ACHN (cell line): ENCODE measurements at regions not wholly inside any gene's neighbourhood (a gene's known extent, or its start where the extent isn't known, plus 50 kb on each side); places are given as distances from the start of the nearest gene placed in this dataset.

Source experiments
- DNase-seq: peaks from one replicate; pipeline ENCODE4 v3.0.0-alpha.2; 2015
- in situ Hi-C: cut with HindIII; loops from 2 replicates; pipeline ENCODE4 v1.10.0; 2017; ENCODE audit warnings: low sequenced_read_pairs, low pct_ligation_motif_present, low pct_unique_long_range_greater_than_20kb

- in situ Hi-C loops: no loop called here
Observed at GRCh38 chr3:27914199-27914598, 192.1 kb upstream of the EOMES start.

GRCh38 chr3:27923349-27924068 lies 201.4 kb upstream of the EOMES start:
- in situ Hi-C loops: no loop called here
- no peak for DNase-seq

More at GRCh38 chr3:27914199-27914598, 192.1 kb upstream of the EOMES start:
- no peak for DNase-seq

- DNase-seq: no peak
- in situ Hi-C loops: no loop called here
Observed at GRCh38 chr3:27927882-27928281, 205.8 kb upstream of the EOMES start.

- in situ Hi-C loops: no loop called here
- DNase-seq: no peak
Observed at GRCh38 chr3:27930052-27930602, 208.0 kb upstream of the EOMES start.

- DNase-seq: no peak
- in situ Hi-C loops: no loop called here
Observed at GRCh38 chr3:27935492-27935891, 213.4 kb upstream of the EOMES start.

GRCh38 chr3:27939521-27939920 lies 217.4 kb upstream of the EOMES start:
- in situ Hi-C loops: no loop called here
- DNase-seq: no peak

GRCh38 chr3:27939940-27940339 lies 217.8 kb upstream of the EOMES start:
- DNase-seq: no peak
- in situ Hi-C loops: no loop called here

GRCh38 chr3:27943106-27943505 lies 221.0 kb upstream of the EOMES start:
- peak; percentile 10 for DNase-seq

GRCh38 chr3:27945229-27945628 lies 223.1 kb upstream of the EOMES start:
- in situ Hi-C loops: no loop called here
- DNase-seq: no peak

More at GRCh38 chr3:27943106-27943505, 221.0 kb upstream of the EOMES start:
- in situ Hi-C loops: no loop called here

- no peak for DNase-seq
- in situ Hi-C loops: no loop called here
Observed at GRCh38 chr3:27960133-27960532, 238.0 kb upstream of the EOMES start.

- DNase-seq: no peak
Observed at GRCh38 chr3:27963519-27963918, 241.4 kb upstream of the EOMES start.

GRCh38 chr3:27971600-27971999 lies 249.5 kb upstream of the EOMES start:
- DNase-seq: no peak
- in situ Hi-C loops: no loop called here

More at GRCh38 chr3:27963519-27963918, 241.4 kb upstream of the EOMES start:
- in situ Hi-C loops: no loop called here

GRCh38 chr3:27976933-27977332 lies 254.8 kb upstream of the EOMES start:
- in situ Hi-C loops: no loop called here

GRCh38 chr3:27978440-27978839 lies 256.3 kb upstream of the EOMES start:
- in situ Hi-C loops: no loop called here
- no peak for DNase-seq

More at GRCh38 chr3:27976933-27977332, 254.8 kb upstream of the EOMES start:
- DNase-seq: no peak

- DNase-seq: no peak
- in situ Hi-C loops: no loop called here
Observed at GRCh38 chr3:27985369-27986035, 255.9 kb upstream of the CMC1 start.

GRCh38 chr3:27986234-27986879 lies 255.1 kb upstream of the CMC1 start:
- DNase-seq: no peak
- in situ Hi-C loops: no loop called here

GRCh38 chr3:27990324-27990723 lies 251.1 kb upstream of the CMC1 start:
- in situ Hi-C loops: no loop called here
- DNase-seq: no peak

- DNase-seq: no peak
- in situ Hi-C loops: no loop called here
Observed at GRCh38 chr3:27990837-27991236, 250.6 kb upstream of the CMC1 start.

GRCh38 chr3:27993051-27993450 lies 248.4 kb upstream of the CMC1 start:
- in situ Hi-C loops: no loop called here
- DNase-seq: no peak
